ENCODE measurements at regions not wholly inside any gene's neighbourhood (a gene's known extent, or its start where the extent isn't known, plus 50 kb on each side); places are given as distances from the start of the nearest gene placed in this dataset.
"Not testable (repeated sequence)": the region's sequence is repeated elsewhere in the genome, so short reads cannot be mapped to it uniquely, and the experiment has no call there.

DNA sequence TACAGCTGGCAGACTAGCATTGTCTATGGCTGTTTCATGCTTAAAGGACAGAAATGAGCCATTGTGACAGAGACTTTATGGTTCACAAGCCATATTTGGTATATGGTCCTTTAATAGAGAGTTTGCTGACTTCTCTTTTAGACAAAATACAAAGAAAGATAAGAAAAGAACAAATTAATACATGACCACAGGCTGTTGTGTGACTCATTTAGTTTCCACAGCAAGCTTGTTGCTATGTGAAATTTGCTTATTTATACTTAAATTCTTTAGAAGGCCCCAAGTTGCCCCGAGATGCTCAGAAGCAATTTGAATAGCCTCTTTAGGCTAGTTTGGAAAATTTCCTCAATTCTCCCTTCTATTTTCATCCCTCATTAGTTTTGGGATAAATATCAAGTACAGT lies 315.3 kb upstream of the RPS23 start:
- intact Hi-C loops (cut with DNase I; ENCODE audit: low total_unique reads) = no loop called here
- H3K27ac ChIP-seq = no peak overlapping the region
- TF ChIP-seq POLR2A (IDR thresholded peaks at IDR 0.05) (no peak), CTCF (IDR thresholded peaks at IDR 0.05) (no peak)
- no peak for DNase-seq
- no peaks in the 10 kb centered on the region for H3K9me3 ChIP-seq
- no peaks in the 10 kb centered on the region for H3K36me3 ChIP-seq
- no peaks in the 10 kb centered on the region for H3K27me3 ChIP-seq
- H3K4me3 ChIP-seq = no peak overlapping the region
- no peaks in the 10 kb centered on the region for H3K4me1 ChIP-seq

DNA sequence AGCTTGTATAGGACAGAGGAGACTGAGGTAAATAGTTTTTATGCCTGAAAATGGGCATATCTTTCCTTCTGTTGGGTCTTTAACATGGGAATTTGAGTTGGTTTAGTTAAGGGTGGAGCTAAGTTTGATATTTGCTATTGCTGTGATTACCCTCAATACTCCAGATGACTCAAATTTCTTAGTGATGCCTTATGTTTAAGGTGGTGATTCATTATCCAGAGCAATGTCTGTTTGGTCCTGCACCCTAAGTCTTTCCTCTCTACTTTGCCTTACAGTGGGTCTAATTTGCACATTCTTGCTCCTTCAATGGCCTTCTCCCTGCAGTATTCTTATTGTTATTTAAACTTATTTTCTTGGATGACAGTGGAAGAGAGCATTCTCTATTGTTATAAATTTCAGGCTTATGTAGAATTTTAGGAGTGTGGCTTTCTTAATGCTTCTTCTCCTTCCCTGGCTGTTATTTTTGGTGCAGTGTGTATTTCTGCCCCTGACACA lies 312.9 kb upstream of the RPS23 start:
- intact Hi-C loops (cut with DNase I; ENCODE audit: low total_unique reads) = no loop called here

DNA sequence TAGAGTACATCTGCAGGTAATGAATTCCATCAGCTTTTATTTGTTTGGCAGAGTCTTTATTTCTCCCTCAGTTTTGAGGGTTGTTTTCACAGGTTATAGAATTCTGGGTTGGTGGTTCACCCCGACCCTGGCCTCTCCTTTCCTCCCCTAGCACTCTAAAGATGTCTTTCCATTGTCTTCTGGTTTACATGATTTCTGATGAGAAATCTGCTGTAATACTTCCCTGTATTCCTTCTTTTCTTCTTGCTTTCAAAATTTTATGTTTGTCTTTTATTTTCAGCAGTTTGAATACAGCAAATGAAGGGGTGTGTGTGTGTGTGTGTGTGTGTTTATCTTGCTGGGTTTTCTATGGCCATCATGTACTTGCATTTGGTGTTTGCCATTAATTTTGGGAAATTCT lies 312.0 kb upstream of the RPS23 start:
- Histone ChIP-seq H3K9me3 (no peaks in the 10 kb centered on the region), H3K27ac (no peak overlapping the region), H3K4me1 (no peaks in the 10 kb centered on the region), H3K27me3 (no peaks in the 10 kb centered on the region), H3K4me3 (no peak overlapping the region), H3K36me3 (no peaks in the 10 kb centered on the region)
- DNase-seq = no peak
- TF ChIP-seq POLR2A (IDR thresholded peaks at IDR 0.05) (no peak), CTCF (IDR thresholded peaks at IDR 0.05) (no peak)
- intact Hi-C loops (cut with DNase I; ENCODE audit: low total_unique reads) = no loop called here

More for the DNA sequence above, 312.9 kb upstream of the RPS23 start:
- Histone ChIP-seq H3K9me3 (no peaks in the 10 kb centered on the region), H3K4me1 (no peaks in the 10 kb centered on the region), H3K27ac (no peak overlapping the region), H3K36me3 (no peaks in the 10 kb centered on the region), H3K4me3 (no peak overlapping the region), H3K27me3 (no peaks in the 10 kb centered on the region)
- DNase-seq = no peak
- TF ChIP-seq CTCF (IDR thresholded peaks at IDR 0.05) = no peak

DNA sequence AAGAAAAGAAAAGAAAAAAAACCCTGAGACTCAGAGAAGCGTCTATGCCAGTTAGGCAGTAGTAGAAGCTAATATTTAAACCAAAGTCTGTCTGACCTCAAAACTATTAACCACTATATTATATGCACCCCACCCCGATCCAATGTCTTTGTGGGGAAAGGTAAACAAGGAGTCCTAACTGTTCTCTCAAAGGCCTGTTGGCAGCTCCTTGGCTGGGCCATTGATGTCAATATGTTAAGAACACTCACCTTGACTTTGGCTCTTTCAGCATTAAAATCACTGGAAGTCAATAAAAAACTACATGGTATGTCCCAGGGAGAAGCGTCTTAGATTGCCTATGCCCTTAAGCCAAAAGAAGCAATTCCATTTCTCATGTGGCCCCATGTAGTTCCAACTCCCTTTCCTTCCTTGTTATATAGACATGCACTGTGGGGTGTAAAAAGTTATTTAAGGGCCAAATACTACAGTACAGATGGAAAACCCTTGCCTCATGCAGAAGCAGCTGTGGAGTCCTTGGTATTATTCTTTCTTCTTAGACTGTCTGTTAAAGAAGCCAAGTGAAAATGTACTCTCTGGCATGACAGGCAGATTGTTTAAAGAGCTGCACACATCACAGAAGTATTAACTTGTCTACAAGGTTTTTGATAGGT lies 308.6 kb upstream of the RPS23 start:
- Histone ChIP-seq H3K27me3 (no peaks in the 10 kb centered on the region), H3K27ac (no peak overlapping the region), H3K4me1 (no peaks in the 10 kb centered on the region), H3K36me3 (no peaks in the 10 kb centered on the region), H3K4me3 (no peak overlapping the region), H3K9me3 (no peaks in the 10 kb centered on the region)
- DNase-seq = no peak
- intact Hi-C loops (cut with DNase I; ENCODE audit: low total_unique reads) = no loop called here
- TF ChIP-seq CTCF (IDR thresholded peaks at IDR 0.05) = no peak
- no peak for TF ChIP-seq POLR2A (IDR thresholded peaks at IDR 0.05)

DNA sequence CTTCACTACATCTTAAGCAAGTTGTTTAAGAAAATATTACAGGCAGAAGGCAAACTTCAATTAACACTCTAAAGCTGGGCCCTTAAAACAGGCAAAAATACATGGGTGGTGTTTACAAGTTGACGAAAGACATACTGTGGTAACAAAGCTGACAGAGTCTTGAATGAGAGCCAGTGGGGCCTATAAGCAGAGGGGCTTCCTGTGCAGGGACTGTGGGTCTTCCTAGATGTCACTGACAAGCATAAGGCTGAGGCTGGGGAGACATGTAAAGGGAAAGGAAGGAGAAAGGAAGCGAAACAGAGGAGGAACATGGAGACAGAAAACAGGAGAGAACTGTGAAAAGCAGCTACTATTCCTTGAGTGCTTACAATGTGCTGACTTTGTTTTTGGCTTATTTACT lies 308.0 kb upstream of the RPS23 start:
- TF ChIP-seq POLR2A (IDR thresholded peaks at IDR 0.05) = no peak
- intact Hi-C loops (cut with DNase I; ENCODE audit: low total_unique reads) = no loop called here
- no peaks in the 10 kb centered on the region for H3K27me3 ChIP-seq
- no peak overlapping the region for H3K27ac ChIP-seq
- no peak for DNase-seq
- no peaks in the 10 kb centered on the region for H3K4me1 ChIP-seq
- no peaks in the 10 kb centered on the region for H3K9me3 ChIP-seq
- H3K4me3 ChIP-seq = no peak overlapping the region
- H3K36me3 ChIP-seq = no peaks in the 10 kb centered on the region

DNA sequence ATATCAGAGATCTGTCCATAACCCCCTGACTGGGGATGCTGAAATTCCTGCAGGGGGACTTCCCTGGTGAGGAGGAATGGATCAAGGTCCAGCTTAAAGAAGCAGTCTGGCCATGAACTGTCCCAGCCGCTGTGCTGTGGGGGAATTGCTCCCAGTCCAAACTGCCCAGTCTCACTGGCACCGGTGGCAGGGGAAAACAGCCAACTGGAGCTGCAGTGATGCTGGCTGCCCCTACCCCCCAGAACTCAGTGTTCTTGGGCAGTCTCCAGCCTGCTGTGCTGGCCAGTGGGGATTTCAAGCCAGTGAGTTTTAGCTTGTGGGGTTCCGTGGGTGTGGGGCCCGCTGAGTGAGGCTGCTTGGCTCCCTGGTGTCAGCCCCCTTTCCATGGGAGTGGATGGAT lies 306.5 kb upstream of the RPS23 start:
- Histone ChIP-seq H3K27me3 (no peaks in the 10 kb centered on the region), H3K9me3 (no peaks in the 10 kb centered on the region), H3K4me3 (no peak overlapping the region), H3K4me1 (no peaks in the 10 kb centered on the region), H3K36me3 (no peaks in the 10 kb centered on the region), H3K27ac (no peak overlapping the region)
- intact Hi-C loops (cut with DNase I; ENCODE audit: low total_unique reads) = no loop called here
- TF ChIP-seq POLR2A (IDR thresholded peaks at IDR 0.05) = no peak
- TF ChIP-seq CTCF (IDR thresholded peaks at IDR 0.05) = no peak
- DNase-seq = no peak

GRCh38 chr5:82583331-82583730 lies 305.2 kb upstream of the RPS23 start:
- H3K4me1 ChIP-seq; H3K36me3 ChIP-seq; DNase-seq; H3K9me3 ChIP-seq; H3K27me3 ChIP-seq; intact Hi-C loops (cut with DNase I; ENCODE audit: low total_unique reads); H3K4me3 ChIP-seq; H3K27ac ChIP-seq: not testable (repeated sequence)

All from uterus (tissue), 3 donors.